SHP77 (cell line): ENCODE measurements at regions not wholly inside any gene's neighbourhood (a gene's known extent, or its start where the extent isn't known, plus 50 kb on each side); places are given as distances from the start of the nearest gene placed in this dataset.

Source experiments
- DNase-seq, 2 experiments: peaks; one replicate each; lab custom pipeline; 2025; lab: John Stamatoyannopoulos, UW

GRCh38 chr6:164294047-164294784 is 879.7 kb downstream of the QKI start:
- DNase-seq = no peak

- no peak for DNase-seq
Measured at GRCh38 chr6:164291224-164291623, 876.7 kb downstream of the QKI start.

- no peak for DNase-seq
Measured at GRCh38 chr6:164290101-164290500, 875.6 kb downstream of the QKI start.

GRCh38 chr6:164286011-164286410 is 871.5 kb downstream of the QKI start:
- no peak for DNase-seq

GRCh38 chr6:164283574-164283973 is 869.1 kb downstream of the QKI start:
- DNase-seq = no peak

- no peak for DNase-seq
Measured at GRCh38 chr6:164276211-164276610, 861.7 kb downstream of the QKI start.

GRCh38 chr6:164275773-164276172 is 861.3 kb downstream of the QKI start:
- DNase-seq = no peak

- no peak for DNase-seq
Measured at GRCh38 chr6:164274493-164274892, 860.0 kb downstream of the QKI start.

GRCh38 chr6:164273491-164273890 is 859.0 kb downstream of the QKI start:
- no peak for DNase-seq

- DNase-seq = no peak
Measured at GRCh38 chr6:164266851-164267250, 852.3 kb downstream of the QKI start.

GRCh38 chr6:164262348-164262747 is 847.8 kb downstream of the QKI start:
- DNase-seq = no peak

GRCh38 chr6:164258421-164258820 is 843.9 kb downstream of the QKI start:
- no peak for DNase-seq

- DNase-seq = no peak
Measured at GRCh38 chr6:164252948-164253347, 838.4 kb downstream of the QKI start.

GRCh38 chr6:164252291-164252690 is 837.8 kb downstream of the QKI start:
- DNase-seq = no peak

- no peak for DNase-seq
Measured at GRCh38 chr6:164247106-164247505, 832.6 kb downstream of the QKI start.

- no peak for DNase-seq
Measured at GRCh38 chr6:164246082-164246481, 831.6 kb downstream of the QKI start.

GRCh38 chr6:164243949-164244348 is 829.4 kb downstream of the QKI start:
- no peak for DNase-seq

- DNase-seq = no peak
Measured at GRCh38 chr6:164243012-164243610, 828.6 kb downstream of the QKI start.

GRCh38 chr6:164230804-164231203 is 816.3 kb downstream of the QKI start:
- DNase-seq = no peak

GRCh38 chr6:164230259-164230658 is 815.7 kb downstream of the QKI start:
- no peak for DNase-seq

GRCh38 chr6:164229716-164230115 is 815.2 kb downstream of the QKI start:
- no peak for DNase-seq

- no peak for DNase-seq
Measured at GRCh38 chr6:164227952-164228522, 813.5 kb downstream of the QKI start.

- DNase-seq = no peak
Measured at GRCh38 chr6:164216839-164217238, 802.3 kb downstream of the QKI start.

- DNase-seq = no peak
Measured at GRCh38 chr6:164216368-164216767, 801.9 kb downstream of the QKI start.
